ENCODE measurements at regions not wholly inside any gene's neighbourhood (a gene's known extent, or its start where the extent isn't known, plus 50 kb on each side); places are given as distances from the start of the nearest gene placed in this dataset.

GRCh38 chr12:61009192-61009591 is 1251.0 kb upstream of the USP15 start:
- TF ChIP-seq CTCF (optimal IDR thresholded peaks at IDR 0.05 in 1 of 3, IDR thresholded peaks at IDR 0.05 in 1 of 3, conservative IDR thresholded peaks at IDR 0.05 in 1 of 3; ENCODE audit: extremely low read depth in 1 of 3, insufficient read depth in 2 of 3, low read length in 3 of 3) = no peak
- no peak for TF ChIP-seq EZH2 (IDR thresholded peaks at IDR 0.05; ENCODE audit: low read length)
